Colonic mucosa (tissue), 4 donors: ENCODE measurements at regions not wholly inside any gene's neighbourhood (a gene's known extent, or its start where the extent isn't known, plus 50 kb on each side); places are given as distances from the start of the nearest gene placed in this dataset.

Experiments used
- DNase-seq: peaks from one replicate; pipeline ENCODE4 v3.0.0-alpha.2; 2020
- H3K27ac ChIP-seq: fragments of 200-600 bp; one replicate; pipeline ENCODE4 v1.8.0; 2021
- H3K27me3 ChIP-seq: fragments of 200-600 bp; one replicate; pipeline ENCODE4 v1.8.0; 2021
- H3K36me3 ChIP-seq: fragments of 200-600 bp; one replicate; pipeline ENCODE4 v1.8.0; 2021
- H3K4me1 ChIP-seq: fragments of 200-600 bp; one replicate; pipeline ENCODE4 v1.8.0; 2021; ENCODE audit warnings: mild to moderate bottlenecking
- H3K4me3 ChIP-seq: fragments of 200-600 bp; one replicate; pipeline ENCODE4 v1.8.0; 2021
- H3K9ac ChIP-seq, 2 donors: one replicate each; pipeline ENCODE4 v1.7.0; 2013; ENCODE audit warnings: control low read depth in 2 of 2, low read depth in 2 of 2, low read length in 2 of 2
- H3K9me3 ChIP-seq: fragments of 200-600 bp; one replicate; pipeline ENCODE4 v1.8.0; 2021
- intact Hi-C: fragments of 100-400 bp; cut with DNase I; formaldehyde crosslinking; loops from one replicate; pipeline ENCODE4 v1.14.1; 2022
- TF ChIP-seq, protein P1 (sequence below): fragments of 200-600 bp; IDR thresholded peaks from one replicate; pipeline ENCODE4 v1.8.0; 2022; ENCODE audit warnings: antibody characterized with exemption, mild to moderate bottlenecking
- donor health status: healthy.
- donor health status: DM: no; HTN: no; CAD: no.
- donor health status: DM: no; HTN: no; CAD: no.

DNA sequence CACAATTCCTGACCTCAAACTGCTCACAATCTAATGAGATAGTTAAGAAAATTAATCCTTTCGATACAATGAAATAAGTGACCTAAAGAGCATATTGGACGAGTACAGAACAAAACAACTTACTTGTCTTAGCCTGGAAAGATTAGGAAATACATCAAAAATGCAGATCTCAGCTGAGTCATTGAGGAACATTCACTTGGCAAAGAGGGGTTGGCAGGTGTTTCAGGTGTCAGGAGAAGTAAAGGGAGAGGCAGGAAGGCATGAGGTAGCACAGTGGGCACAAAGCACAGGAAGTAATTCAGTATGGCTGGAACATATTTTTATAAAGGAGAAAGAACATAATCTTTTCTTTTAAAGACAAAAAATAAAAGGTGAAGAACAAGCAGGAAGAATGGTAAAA lies 628.8 kb upstream of the RGMB start:
- no peaks in the 10 kb centered on the region for H3K9me3 ChIP-seq
- intact Hi-C loops = no loop called here

DNA sequence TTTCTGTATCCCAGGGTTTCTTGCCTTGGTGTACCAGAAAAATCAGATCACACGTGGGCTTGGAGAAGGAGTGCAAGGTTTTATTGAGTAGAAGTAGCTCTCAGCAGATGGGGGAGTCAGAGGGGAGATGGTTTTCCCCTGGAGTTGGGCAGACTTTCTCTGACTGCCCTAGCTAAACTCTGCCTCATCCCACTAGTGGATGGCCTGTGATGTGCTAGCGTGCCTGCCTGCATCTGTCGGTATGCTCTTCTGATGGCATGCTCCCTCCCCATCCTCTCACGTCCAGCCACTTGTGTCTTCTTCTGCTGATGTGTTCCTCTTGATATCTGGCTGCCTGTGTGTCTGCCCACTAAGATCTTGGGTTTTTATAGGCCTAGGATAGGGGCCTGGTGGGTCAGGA lies 616.1 kb upstream of the RGMB start:
- H3K9ac ChIP-seq = no peak overlapping the region
- no peak overlapping the region for H3K27ac ChIP-seq
- no peak for DNase-seq
- intact Hi-C loops = no loop called here
- H3K9me3 ChIP-seq = no peaks in the 10 kb centered on the region
- H3K4me3 ChIP-seq = no peak overlapping the region
- TF ChIP-seq, protein P1, sequence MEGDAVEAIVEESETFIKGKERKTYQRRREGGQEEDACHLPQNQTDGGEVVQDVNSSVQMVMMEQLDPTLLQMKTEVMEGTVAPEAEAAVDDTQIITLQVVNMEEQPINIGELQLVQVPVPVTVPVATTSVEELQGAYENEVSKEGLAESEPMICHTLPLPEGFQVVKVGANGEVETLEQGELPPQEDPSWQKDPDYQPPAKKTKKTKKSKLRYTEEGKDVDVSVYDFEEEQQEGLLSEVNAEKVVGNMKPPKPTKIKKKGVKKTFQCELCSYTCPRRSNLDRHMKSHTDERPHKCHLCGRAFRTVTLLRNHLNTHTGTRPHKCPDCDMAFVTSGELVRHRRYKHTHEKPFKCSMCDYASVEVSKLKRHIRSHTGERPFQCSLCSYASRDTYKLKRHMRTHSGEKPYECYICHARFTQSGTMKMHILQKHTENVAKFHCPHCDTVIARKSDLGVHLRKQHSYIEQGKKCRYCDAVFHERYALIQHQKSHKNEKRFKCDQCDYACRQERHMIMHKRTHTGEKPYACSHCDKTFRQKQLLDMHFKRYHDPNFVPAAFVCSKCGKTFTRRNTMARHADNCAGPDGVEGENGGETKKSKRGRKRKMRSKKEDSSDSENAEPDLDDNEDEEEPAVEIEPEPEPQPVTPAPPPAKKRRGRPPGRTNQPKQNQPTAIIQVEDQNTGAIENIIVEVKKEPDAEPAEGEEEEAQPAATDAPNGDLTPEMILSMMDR = no peak
- H3K4me1 ChIP-seq = no peaks in the 10 kb centered on the region
- H3K36me3 ChIP-seq = no peaks in the 10 kb centered on the region
- H3K27me3 ChIP-seq = no peaks in the 10 kb centered on the region

More for the DNA sequence above, 628.8 kb upstream of the RGMB start:
- Histone ChIP-seq H3K4me1 (no peaks in the 10 kb centered on the region), H3K36me3 (no peaks in the 10 kb centered on the region), H3K27ac (no peak overlapping the region), H3K9ac (no peak overlapping the region), H3K27me3 (no peaks in the 10 kb centered on the region), H3K4me3 (no peak overlapping the region)
- DNase-seq = no peak
- TF ChIP-seq, protein P1 = no peak

- Histone ChIP-seq H3K27ac (no peak overlapping the region), H3K4me1 (no peaks in the 10 kb centered on the region), H3K9ac (no peak overlapping the region), H3K4me3 (no peak overlapping the region), H3K27me3 (no peaks in the 10 kb centered on the region), H3K36me3 (no peaks in the 10 kb centered on the region), H3K9me3 (no peaks in the 10 kb centered on the region)
- intact Hi-C loops = no loop called here
- no peak for DNase-seq
- TF ChIP-seq, protein P1 = no peak
Observed at GRCh38 chr5:98158440-98158839, 615.0 kb upstream of the RGMB start.

DNA sequence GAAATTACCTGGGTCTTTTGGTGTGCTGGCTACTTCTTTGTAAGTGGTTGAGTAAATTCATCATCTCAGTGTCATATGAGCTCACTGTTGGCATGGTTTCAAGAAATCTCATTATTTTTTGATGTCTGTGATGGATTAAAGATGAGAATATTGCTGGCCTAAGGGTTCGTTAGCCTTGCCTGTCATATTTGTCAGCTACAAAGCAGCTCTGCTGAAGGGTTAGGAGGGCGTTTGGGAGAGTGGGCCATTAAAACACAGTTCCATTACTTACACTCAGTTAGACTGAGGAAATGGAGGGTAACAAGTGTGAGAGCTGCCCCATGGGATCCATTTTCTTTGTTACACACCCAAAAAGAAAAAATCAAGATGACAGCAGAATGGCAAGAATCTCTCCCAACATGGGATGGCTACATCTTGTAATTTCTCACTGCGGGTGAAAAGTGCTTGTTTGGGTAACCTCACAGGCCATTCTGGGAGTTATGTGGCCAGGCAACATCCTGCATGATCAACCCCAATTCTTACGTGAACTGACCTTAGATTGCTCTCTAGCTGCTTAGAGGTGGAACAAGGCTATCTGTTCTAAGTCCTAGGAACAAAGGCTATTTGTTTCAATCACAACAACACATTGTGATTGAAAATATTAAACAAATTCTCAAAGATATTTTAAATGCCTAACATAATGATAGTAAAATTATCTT lies 609.5 kb upstream of the RGMB start:
- Histone ChIP-seq H3K27ac (no peak overlapping the region), H3K9ac (no peak overlapping the region), H3K4me1 (no peaks in the 10 kb centered on the region), H3K36me3 (no peaks in the 10 kb centered on the region), H3K9me3 (no peaks in the 10 kb centered on the region), H3K4me3 (no peak overlapping the region), H3K27me3 (no peaks in the 10 kb centered on the region)
- TF ChIP-seq, protein P1 = no peak
- DNase-seq = no peak
- intact Hi-C loops = no loop called here

DNA sequence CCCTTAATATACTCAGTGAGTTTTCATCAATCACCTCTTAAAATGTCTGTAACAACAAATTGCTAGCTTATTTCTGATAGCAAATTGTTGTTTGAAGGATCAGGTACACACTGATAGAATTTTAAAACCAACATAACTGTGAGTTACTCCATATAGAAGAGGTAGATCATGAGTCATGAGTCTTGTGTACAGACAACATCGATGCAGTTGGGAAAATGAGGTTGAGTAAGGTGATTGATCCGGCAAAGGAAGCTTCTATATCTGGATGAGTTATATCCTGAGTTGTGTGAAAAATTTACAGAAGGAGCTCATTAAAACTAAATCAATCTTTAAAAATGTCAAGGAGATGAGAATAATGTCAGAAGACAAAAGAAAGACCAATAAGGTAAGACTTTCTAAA lies 604.6 kb upstream of the RGMB start:
- TF ChIP-seq, protein P1 = no peak
- no peaks in the 10 kb centered on the region for H3K4me1 ChIP-seq
- no peaks in the 10 kb centered on the region for H3K27me3 ChIP-seq
- no peak overlapping the region for H3K4me3 ChIP-seq
- H3K36me3 ChIP-seq = no peaks in the 10 kb centered on the region
- no peak overlapping the region for H3K9ac ChIP-seq
- intact Hi-C loops = no loop called here
- no peak overlapping the region for H3K27ac ChIP-seq
- DNase-seq = no peak
- H3K9me3 ChIP-seq = no peaks in the 10 kb centered on the region
